ENCODE measurements at regions not wholly inside any gene's neighbourhood (a gene's known extent, or its start where the extent isn't known, plus 50 kb on each side); places are given as distances from the start of the nearest gene placed in this dataset.
A peak's percentile ranks its signal among the peaks of the same experiment; 100 is the strongest.

- peak; percentile 6 for DNase-seq (ENCODE audit: low spot score)
Measured at GRCh38 chr21:27645285-27645684, 678.4 kb upstream of the ADAMTS5 start.

GRCh38 chr21:27643326-27643725, 676.4 kb upstream of the ADAMTS5 start:
- no peak for DNase-seq (ENCODE audit: low spot score)

GRCh38 chr21:27639286-27639685, 672.4 kb upstream of the ADAMTS5 start:
- DNase-seq (ENCODE audit: low spot score) = no peak

GRCh38 chr21:27636656-27637055, 669.8 kb upstream of the ADAMTS5 start:
- DNase-seq (ENCODE audit: low spot score) = no peak

GRCh38 chr21:27633631-27634030, 666.7 kb upstream of the ADAMTS5 start:
- DNase-seq (ENCODE audit: low spot score) = no peak

GRCh38 chr21:27631471-27631870, 664.6 kb upstream of the ADAMTS5 start:
- no peak for DNase-seq (ENCODE audit: low spot score)

- DNase-seq (ENCODE audit: low spot score) = no peak
Measured at GRCh38 chr21:27622631-27623030, 655.7 kb upstream of the ADAMTS5 start.

GRCh38 chr21:27614231-27614630, 647.3 kb upstream of the ADAMTS5 start:
- DNase-seq (ENCODE audit: low spot score) = no peak

GRCh38 chr21:27606422-27606821, 639.5 kb upstream of the ADAMTS5 start:
- DNase-seq (ENCODE audit: low spot score) = no peak

GRCh38 chr21:27596196-27596595, 629.3 kb upstream of the ADAMTS5 start:
- DNase-seq (ENCODE audit: low spot score) = no peak

- DNase-seq (ENCODE audit: low spot score) = no peak
Measured at GRCh38 chr21:27595716-27596115, 628.8 kb upstream of the ADAMTS5 start.

- peak; percentile 77 for DNase-seq (ENCODE audit: low spot score)
Measured at GRCh38 chr21:27590271-27590670, 623.4 kb upstream of the ADAMTS5 start.

- no peak for DNase-seq (ENCODE audit: low spot score)
Measured at GRCh38 chr21:27589781-27590180, 622.9 kb upstream of the ADAMTS5 start.

- DNase-seq (ENCODE audit: low spot score) = peak; percentile 50
Measured at GRCh38 chr21:27586986-27587385, 620.1 kb upstream of the ADAMTS5 start.

- no peak for DNase-seq (ENCODE audit: low spot score)
Measured at GRCh38 chr21:27586326-27586725, 619.4 kb upstream of the ADAMTS5 start.

GRCh38 chr21:27584256-27584655, 617.4 kb upstream of the ADAMTS5 start:
- DNase-seq (ENCODE audit: low spot score) = no peak

GRCh38 chr21:27582948-27583430, 616.1 kb upstream of the ADAMTS5 start:
- peak; percentile 14 for DNase-seq (ENCODE audit: low spot score)

GRCh38 chr21:27582246-27582947, 615.5 kb upstream of the ADAMTS5 start:
- DNase-seq (ENCODE audit: low spot score) = no peak

GRCh38 chr21:27581168-27581567, 614.3 kb upstream of the ADAMTS5 start:
- no peak for DNase-seq (ENCODE audit: low spot score)

GRCh38 chr21:27580276-27580675, 613.4 kb upstream of the ADAMTS5 start:
- no peak for DNase-seq (ENCODE audit: low spot score)

- no peak for DNase-seq (ENCODE audit: low spot score)
Measured at GRCh38 chr21:27578741-27579265, 611.9 kb upstream of the ADAMTS5 start.

GRCh38 chr21:27572696-27573095, 605.8 kb upstream of the ADAMTS5 start:
- DNase-seq (ENCODE audit: low spot score) = peak; percentile 71

- DNase-seq (ENCODE audit: low spot score) = peak; percentile 31
Measured at GRCh38 chr21:27571706-27572105, 604.8 kb upstream of the ADAMTS5 start.

- peak; percentile 71 for DNase-seq (ENCODE audit: low spot score)
Measured at GRCh38 chr21:27570306-27570868, 603.5 kb upstream of the ADAMTS5 start.
